GM18870 (cell line): ENCODE measurements at regions not wholly inside any gene's neighbourhood (a gene's known extent, or its start where the extent isn't known, plus 50 kb on each side); places are given as distances from the start of the nearest gene placed in this dataset.

Experiments
- ATAC-seq: cut with Tn5 transposase; IDR thresholded peaks from one replicate; pipeline ENCODE4 v1.9.1; 2021; ENCODE audit warnings: moderate library complexity; ENCODE audit not compliant: unreplicated experiment

DNA sequence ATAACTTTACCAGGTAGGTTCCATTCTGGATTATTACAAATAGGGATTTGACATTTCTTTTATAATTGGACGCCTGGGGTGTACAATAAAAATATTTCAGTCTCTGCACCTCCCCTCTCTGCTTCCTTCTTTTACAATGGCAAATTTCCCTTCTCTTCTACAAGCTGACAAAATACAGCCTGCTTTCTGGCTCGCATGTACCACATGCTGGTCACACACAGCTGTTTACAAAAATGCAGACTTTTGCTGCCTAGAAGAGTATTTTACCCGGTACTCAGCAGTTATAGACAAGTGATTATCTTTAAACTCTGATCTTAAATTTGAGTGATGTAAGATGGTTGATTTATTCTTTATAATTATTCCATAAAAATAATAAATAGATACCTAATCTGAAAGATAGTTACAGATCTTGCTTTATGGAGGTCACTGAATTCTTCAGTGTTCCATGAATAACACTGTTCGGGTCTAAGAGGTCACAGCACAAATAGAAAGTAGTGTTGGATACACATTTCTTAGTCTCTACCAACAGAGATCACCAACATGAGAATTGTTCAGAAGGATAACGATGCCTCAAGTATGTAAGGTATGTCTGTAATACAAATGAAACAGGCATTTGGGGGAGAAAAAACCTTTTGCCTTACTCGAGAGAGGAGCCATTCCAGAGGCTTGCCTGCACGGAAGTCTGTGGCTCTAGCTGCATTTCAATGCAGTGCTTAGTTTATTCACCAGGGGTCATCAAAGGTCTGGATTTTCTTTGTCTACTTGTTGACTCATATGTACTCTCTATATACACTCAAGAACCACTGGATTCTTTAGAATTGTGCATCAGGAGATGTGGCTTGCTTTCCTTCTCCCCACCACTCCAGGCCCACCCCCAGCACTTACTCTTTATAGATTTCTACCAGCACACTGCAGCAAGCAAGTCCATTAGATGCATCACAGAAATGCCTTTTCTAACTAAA lies 206.6 kb upstream of the RFX3 start:
- ATAC-seq, result peak; percentile 94

DNA sequence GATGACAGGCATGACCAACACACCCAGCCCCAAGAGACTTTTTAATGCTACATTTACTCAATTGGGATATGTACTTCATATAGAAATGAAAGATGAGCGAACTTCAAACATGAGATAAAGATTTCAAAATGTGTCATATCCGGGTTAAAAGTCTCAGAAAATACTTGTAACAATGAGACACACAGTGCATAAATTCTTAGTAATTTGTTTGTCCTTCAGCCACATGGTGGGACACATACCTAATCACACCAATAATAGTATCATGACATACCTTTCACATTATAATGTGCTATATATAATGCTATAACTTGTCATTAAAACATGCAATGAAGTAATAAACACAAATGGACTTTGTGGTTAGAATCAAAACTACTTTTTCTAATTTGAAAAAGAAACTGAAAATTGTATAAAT lies 204.7 kb upstream of the RFX3 start:
- ATAC-seq, result no peak

- ATAC-seq, result no peak
Measured at GRCh38 chr9:3721096-3721495, 195.3 kb upstream of the RFX3 start.

DNA sequence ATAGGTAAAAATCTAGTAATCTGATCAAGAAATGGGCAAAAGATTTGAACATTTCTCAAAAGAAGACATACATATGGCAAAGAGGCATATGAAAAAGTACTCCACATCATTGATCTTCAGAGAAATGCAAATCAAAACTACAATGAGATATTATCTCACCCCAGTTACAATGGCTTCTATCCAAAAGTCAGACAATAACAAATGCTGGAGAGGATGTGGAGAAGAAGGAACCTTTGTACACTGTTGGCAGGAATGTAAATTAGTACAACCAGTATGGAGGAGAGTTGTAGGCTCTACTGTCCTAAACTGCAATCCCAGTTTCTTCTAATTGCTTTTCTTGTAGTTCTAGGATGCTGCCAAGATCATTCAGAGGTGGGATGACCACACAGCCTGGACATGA lies 193.5 kb upstream of the RFX3 start:
- ATAC-seq, result no peak

GRCh38 chr9:3716415-3716814 lies 190.6 kb upstream of the RFX3 start:
- no peak for ATAC-seq

- no peak for ATAC-seq
Measured at GRCh38 chr9:3708751-3709150, 182.9 kb upstream of the RFX3 start.

DNA sequence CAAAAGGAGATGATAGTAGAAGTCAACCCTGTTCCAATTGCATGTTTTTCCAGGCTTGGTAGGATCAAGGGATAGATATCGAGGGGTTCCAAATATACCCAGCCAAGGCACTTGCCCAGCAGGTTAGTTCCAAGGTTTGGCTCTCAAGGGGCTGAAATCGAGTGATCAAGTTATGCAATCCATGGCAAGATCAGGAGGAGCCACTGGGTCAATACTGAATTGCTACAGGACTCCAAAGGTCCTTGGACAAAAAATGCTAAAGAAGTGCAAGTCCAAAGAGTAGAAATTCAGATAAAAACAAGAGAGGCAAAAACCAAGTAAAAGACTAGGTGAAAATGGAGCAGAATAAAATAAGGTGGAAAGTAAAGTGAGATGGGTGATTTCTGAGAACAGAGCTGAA lies 179.1 kb upstream of the RFX3 start:
- no peak for ATAC-seq

DNA sequence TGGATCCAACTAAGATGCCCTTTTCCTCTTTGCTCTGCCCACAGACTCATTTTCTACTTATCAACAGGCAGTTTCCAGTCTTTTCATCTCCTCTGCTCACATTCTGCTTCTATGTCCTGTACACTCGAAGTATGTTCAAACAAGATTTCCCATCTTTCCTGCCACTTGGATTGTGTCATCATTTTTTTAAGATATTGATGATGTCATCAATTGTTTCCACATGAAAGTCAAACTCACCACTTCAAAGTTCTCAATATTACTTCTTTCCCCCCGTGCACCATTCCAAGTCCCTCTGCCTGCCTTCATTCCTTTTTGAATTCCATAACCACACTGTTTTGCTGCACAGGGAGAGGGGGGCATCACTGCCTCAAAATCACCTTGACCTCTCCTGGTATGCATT lies 175.0 kb upstream of the RFX3 start:
- ATAC-seq, result no peak

- no peak for ATAC-seq
Measured at GRCh38 chr9:3699883-3700282, 174.1 kb upstream of the RFX3 start.

DNA sequence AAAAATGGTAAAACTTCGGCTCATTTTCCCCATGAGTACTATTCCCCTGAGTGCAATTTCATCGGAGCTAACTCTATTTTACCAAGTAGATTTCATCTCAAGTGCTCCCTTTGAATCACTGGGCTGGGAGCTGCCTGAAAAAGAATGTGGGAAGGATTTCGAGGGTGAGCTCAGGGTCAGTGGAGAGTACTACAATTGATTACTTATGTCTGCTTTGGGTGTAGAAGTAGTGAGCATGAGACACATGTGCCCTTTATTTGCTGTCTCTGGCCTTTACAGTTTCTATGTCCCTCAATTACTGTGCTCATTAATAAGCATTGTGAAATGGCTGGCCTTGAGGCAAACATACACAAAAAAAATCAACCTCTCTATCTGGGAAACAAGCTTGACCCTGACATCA lies 172.7 kb upstream of the RFX3 start:
- ATAC-seq, result no peak

- no peak for ATAC-seq
Measured at GRCh38 chr9:3698076-3698475, 172.3 kb upstream of the RFX3 start.

DNA sequence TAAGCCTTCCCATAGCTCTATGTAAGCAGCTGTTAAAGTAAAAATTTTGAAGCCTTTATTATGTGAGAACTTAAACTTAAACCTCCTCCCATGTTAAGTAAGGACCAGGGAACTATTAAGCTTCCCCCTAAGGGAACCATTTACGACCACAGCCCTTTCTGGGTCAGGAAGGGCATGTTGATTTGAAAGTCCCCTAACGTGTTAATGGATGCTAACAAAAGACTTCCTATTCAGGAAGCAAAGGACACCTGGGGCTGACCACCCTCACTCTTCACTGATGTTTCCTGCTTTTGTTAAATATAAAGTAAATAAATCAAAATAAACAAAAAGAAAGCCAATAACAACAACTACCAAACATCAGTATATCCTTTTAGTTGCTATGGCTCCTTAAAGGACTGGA lies 170.6 kb upstream of the RFX3 start:
- ATAC-seq, result no peak

DNA sequence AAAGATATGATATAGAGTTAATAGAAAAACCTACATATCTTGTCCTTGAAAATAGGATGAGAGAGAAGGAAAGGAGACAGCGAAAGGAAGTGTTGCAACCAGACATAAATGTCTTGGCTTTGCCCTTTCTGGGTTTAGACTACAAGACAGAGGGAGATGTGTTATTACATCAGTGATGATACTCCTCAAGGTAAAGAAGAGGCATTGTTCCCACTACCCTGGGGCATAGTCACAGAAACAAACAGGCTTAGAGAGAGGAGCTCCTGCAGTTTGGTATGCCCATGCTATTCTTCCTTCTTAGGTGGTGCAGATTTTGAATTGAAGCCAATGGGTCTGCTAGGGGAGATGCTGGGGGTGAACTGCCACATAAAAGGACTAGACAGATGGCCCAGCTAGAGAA lies 166.8 kb upstream of the RFX3 start:
- ATAC-seq, result no peak

- no peak for ATAC-seq
Measured at GRCh38 chr9:3689555-3689954, 163.8 kb upstream of the RFX3 start.

DNA sequence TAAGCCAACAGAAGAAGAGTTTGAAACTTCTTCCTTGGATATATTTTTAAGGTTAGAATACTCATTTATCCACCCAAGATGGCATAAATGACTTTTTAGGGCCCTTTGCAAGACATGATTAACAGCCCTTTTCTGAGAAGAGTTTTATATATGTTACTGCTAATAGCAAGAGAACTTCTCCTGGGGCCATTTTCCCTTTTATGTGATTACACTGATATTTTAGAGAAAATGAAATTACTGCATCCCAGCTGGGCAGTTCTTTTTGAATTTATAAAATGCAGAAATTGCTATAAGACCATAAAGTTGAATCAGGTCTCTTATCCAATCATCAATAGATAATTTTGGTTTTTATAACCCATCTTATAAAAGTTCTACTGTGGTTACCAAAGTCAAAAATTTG lies 161.3 kb upstream of the RFX3 start:
- ATAC-seq, result no peak

DNA sequence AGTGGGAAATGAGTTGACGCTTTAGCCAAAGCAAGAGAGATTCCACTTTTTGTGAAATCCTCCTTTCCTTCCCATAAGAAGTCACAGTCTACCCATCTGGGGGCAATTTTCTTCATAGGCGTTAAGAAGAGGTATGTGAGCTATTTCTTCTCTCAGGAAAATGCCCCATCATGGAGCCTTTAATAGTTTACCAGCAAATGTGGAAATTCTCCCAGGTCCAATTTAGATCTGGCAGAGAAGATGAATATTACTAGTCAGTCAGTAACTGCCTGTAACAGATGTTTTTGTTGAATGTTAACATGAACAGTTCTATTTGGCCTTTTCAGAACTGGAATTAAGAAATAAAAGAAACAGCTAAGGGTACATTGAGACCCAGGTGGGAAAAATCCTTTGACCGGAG lies 156.4 kb upstream of the RFX3 start:
- ATAC-seq, result no peak

GRCh38 chr9:3677541-3677940 lies 151.7 kb upstream of the RFX3 start:
- ATAC-seq, result no peak

DNA sequence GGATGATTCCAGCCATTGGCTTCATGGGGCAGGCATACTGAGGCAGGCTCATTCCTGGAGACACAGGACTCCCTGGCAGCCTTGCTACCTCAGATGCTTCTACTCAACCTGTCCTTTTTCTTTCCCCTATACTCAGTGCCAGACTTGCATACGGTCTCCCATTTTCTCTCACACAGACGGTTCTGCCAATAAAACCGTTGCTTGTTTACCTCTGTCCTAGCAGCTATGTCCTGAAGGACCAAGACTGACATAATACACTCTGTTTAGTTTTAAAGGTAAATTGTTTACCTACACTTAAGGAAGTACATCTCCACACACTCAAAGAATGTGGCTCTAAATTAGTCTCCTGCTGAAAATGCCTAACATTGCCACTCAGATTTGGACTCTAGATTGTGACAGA lies 151.0 kb upstream of the RFX3 start:
- no peak for ATAC-seq

DNA sequence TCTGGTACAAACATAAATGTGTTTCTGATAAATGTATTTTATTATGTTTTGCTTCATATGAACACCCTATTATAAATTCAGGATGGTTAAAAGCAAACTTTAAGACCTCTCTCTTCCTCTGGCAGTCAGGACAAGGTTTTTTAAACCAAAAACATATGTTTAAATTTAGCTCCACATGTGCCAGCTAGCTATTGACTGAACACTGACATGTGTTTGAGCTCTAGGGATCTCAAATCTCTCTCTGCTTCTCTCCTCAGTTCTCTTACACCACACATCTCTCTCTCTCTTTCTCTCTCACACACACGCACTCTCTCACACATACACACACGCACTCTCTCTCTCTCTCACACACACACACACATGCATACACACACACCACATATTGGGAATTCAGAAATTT lies 150.1 kb upstream of the RFX3 start:
- ATAC-seq, result no peak

GRCh38 chr9:3674561-3674960 lies 148.8 kb upstream of the RFX3 start:
- ATAC-seq, result no peak

DNA sequence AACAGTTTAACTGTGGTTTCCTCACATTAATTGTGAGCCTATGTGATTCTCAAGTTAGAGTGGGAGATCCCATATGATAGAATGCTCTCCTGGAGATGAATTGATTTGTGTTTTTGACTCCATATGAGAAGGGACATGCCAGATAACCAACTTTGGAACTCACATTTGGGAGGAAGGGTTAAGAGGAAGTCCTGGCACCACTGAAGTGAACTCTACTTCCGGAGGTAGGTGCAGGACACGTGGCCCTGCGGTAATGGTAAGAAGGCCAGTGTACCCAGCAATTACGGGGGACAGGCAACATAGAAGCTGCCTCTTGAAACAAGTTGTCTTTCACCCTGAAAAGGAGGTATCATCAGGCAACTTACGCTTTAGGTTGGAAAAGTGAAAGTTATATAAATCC lies 146.6 kb upstream of the RFX3 start:
- ATAC-seq, result no peak

GRCh38 chr9:3664044-3664443 lies 138.2 kb upstream of the RFX3 start:
- no peak for ATAC-seq

GRCh38 chr9:3662671-3663070 lies 136.9 kb upstream of the RFX3 start:
- no peak for ATAC-seq
